Heart left ventricle (tissue), 16 donors: ENCODE measurements at regions not wholly inside any gene's neighbourhood (a gene's known extent, or its start where the extent isn't known, plus 50 kb on each side); places are given as distances from the start of the nearest gene placed in this dataset.
A peak's percentile ranks its signal among the peaks of the same experiment; 100 is the strongest.

Source experiments
- ATAC-seq, 4 donors: fragments of 200-7000 bp; cut with Tn5 transposase; one replicate each; pipeline ENCODE4 v1.9.1; 2020 to 2022; ENCODE audit warnings: moderate library complexity in 4 of 4, mild to moderate bottlenecking in 3 of 4, moderate number of reproducible peaks in 1 of 4
- DNase-seq, 5 donors: peaks; one replicate each; pipeline ENCODE4 v3.0.0-alpha.2; 2020
- H3K27ac ChIP-seq, 12 donors: fragments of 200-600 bp; sonication (generic) in 4 of 12; one replicate each; pipeline versions ENCODE4 v1.5.0 to v1.8.0; 2016 to 2022; ENCODE audit warnings: mild to moderate bottlenecking in 2 of 12
- H3K27me3 ChIP-seq, 9 donors: fragments of 200-600 bp; sonication (generic) in 2 of 9; one replicate each; pipeline versions ENCODE4 v1.5.1 to v1.8.0; 2016 to 2022; ENCODE audit warnings: mild to moderate bottlenecking in 3 of 9
- H3K36me3 ChIP-seq, 9 donors: fragments of 200-600 bp; sonication (generic) in 2 of 9; one replicate each; pipeline versions ENCODE4 v1.5.0 to v1.8.0; 2018 to 2022; ENCODE audit warnings: mild to moderate bottlenecking in 2 of 9
- H3K4me1 ChIP-seq, 12 donors: fragments of 200-600 bp; sonication (generic) in 4 of 12; one replicate each; pipeline versions ENCODE4 v1.5.0 to v1.8.0; 2016 to 2022; ENCODE audit warnings: mild to moderate bottlenecking in 3 of 12
- H3K4me3 ChIP-seq, 12 donors: fragments of 200-600 bp; sonication (generic) in 4 of 12; one replicate each; pipeline versions ENCODE4 v1.5.0 to v1.8.0; 2017 to 2022; ENCODE audit warnings: mild to moderate bottlenecking in 9 of 12, moderate library complexity in 4 of 12
- H3K9me3 ChIP-seq, 12 donors: fragments of 200-600 bp; sonication (generic) in 4 of 12; one replicate each; pipeline versions ENCODE4 v1.5.0 to v1.8.0; 2016 to 2022; ENCODE audit warnings: mild to moderate bottlenecking in 1 of 12
- POLR2A ChIP-seq, 2 donors: fragments of 450-650 bp; IDR thresholded peaks; one replicate each; pipeline ENCODE4 v1.6.1; 2017; ENCODE audit warnings: antibody characterized with exemption in 2 of 2, mild to moderate bottlenecking in 2 of 2, moderate library complexity in 2 of 2
- WGBS, 4 donors: extraction: QIAGEN DNeasy Blood & Tissue Kit in 2 of 4; methylation state at CpG; one replicate each; pipeline versions ENCODE4 v1.1.5 to v1.1.7; 2013 to 2018; 5-methylcytosine and 5-hydroxymethylcytosine counted together
- intact Hi-C, 10 donors: fragments of 100-400 bp; cut with DNase I; formaldehyde crosslinking; loops; one replicate each; pipeline versions ENCODE4 v1.11.1 to v1.14.2; 2022
- TF ChIP-seq, protein P1 (sequence below), 12 donors: fragments of 200-600 bp; sonication (generic) in 4 of 12; IDR thresholded peaks; one replicate each; pipeline versions ENCODE4 v1.5.0 to v1.8.0; 2018 to 2022; ENCODE audit warnings: antibody characterized with exemption in 12 of 12, mild to moderate bottlenecking in 5 of 12
- donor health status: ischemic (EF 13 %, LVEDD 7.1; RV severe dilation, severe dysfunction).
- donor health status: healthy with polysubstance abuse.
- donor health status: DM: no; HTN: yes; CAD: no.
- donor health status: DM: no; HTN: no; CAD: no.
- donor health status: ischemic (EF 25% LVEDD 6.9; RV normal size, moderate dysfunction).
- donor health status: ischemic (EF 25% LVEDD 5.7; RV mildly dilated, moderate dysfunction).
- donor health status: healthy.
- donor health status: DM: yes; HTN: yes; CAD: no.
- donor health status: ischemic (EF 35%, LVEDD 5.7; RV mildly dilated, moderate dysfunction).
- donor health status: nonischemic (EF 11% LVEDD 7.7; RV severe dilation, severe dysfunction).
- donor health status: DM: yes; HTN: yes; CAD: no.
- donor health status: PGD.
- donor health status: ischemic (EF 29% LVEDD 5.4; RV normal size, mild dysfunction).
- donor health status: nonischemic (EF 23%, LVEDD 6.1; RV moderate dilation, normal function).

DNA sequence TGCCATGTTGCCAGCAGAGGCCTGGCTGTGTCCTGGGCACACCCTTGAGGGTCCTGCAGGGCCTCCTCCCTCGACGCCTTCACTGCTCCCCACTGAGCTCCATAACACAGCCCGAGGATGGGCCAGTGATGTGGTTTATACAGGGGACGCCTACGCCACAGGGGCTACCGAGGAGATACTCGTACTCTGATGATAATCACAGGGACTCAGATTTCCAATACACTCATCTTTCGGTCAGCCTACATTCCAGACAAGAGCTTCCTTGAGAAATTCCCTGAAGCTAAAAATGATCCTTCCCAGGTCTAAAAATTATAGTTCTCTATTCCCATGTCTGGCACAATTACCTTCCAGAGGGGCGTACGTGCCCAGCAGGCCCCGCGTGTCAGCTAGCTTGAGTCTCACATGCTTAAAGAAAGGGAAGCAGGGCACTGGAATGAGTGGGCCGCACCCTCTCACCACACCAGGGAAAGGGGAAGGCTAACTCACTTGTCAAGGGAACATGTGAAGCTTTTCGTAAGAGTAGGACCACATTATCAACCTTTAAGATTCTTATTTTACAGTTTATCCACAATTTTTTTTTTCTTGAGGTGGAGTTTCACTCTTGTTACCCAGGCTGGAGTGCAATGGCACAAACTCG, 159.5 kb upstream of the NDUFV2 start:
- Histone ChIP-seq H3K27me3 (no peaks in the 10 kb centered on the region), H3K4me3 (no peak overlapping the region), H3K4me1 (peaks cover 0 to 3% (median 0%) of the 10 kb centered on the region in 12 donors), H3K36me3 (no peaks in the 10 kb centered on the region), H3K27ac (no peak overlapping the region), H3K9me3 (peaks cover 0 to 8% (median 0%) of the 10 kb centered on the region in 12 donors)
- intact Hi-C loops, result no loop called here
- 88 to 92% (median 90%) methylated on average over 15 of the region's 15 CpGs for WGBS, 4 donors
- DNase-seq, result no peak
- TF ChIP-seq POLR2A (IDR thresholded peaks at IDR 0.05), result no peak
- TF ChIP-seq, protein P1, sequence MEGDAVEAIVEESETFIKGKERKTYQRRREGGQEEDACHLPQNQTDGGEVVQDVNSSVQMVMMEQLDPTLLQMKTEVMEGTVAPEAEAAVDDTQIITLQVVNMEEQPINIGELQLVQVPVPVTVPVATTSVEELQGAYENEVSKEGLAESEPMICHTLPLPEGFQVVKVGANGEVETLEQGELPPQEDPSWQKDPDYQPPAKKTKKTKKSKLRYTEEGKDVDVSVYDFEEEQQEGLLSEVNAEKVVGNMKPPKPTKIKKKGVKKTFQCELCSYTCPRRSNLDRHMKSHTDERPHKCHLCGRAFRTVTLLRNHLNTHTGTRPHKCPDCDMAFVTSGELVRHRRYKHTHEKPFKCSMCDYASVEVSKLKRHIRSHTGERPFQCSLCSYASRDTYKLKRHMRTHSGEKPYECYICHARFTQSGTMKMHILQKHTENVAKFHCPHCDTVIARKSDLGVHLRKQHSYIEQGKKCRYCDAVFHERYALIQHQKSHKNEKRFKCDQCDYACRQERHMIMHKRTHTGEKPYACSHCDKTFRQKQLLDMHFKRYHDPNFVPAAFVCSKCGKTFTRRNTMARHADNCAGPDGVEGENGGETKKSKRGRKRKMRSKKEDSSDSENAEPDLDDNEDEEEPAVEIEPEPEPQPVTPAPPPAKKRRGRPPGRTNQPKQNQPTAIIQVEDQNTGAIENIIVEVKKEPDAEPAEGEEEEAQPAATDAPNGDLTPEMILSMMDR (IDR thresholded peaks at IDR 0.05), result no peak
- no peak for ATAC-seq

DNA sequence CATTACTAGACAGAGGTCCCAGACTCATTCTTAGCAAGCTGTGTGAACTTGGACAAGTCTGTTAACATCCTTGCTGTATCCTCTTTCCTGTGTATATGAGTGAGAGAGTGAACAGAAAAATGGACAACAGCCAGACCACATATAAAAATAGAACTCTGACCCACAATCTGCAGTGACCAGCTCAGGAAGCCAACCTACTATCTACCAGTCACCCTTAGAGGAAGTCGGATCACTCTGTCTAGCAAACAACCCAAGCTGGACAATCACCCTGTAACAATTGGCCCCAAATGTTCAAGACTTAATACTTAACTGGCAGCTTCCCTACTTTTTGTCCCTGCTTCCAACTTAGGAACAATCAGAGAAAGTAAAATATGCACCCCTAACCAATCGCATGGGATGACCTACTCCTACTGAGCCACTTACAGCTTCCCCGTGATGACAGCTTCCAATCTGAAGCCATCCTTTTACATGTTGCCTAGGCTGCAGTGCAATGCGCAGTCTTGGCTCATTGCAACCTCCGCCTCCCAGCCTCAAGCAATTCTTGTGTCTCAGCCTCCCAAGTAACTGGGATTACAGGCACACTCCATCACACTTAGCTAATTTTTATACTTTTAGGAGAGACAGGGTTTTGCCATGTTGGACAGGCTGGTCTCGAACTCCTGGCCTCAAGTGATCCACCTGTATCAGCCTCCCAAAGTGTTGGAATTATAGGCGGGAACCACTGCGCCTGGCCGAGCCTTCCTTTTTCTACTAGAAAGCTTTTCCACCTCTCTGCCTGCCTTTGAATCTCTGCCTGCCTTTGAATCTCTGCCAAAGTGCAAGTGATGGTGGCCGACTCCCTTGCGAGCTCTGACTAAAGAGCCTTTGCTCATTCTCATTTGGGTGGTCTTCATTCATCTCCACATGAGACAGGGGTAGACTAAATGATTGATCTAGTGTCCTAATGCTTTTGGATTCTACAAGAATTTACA, 158.3 kb upstream of the NDUFV2 start:
- intact Hi-C loops, result no loop called here
- Histone ChIP-seq H3K36me3 (no peaks in the 10 kb centered on the region), H3K27ac (peak overlapping the region in 1 of 12 donors; percentile 17), H3K4me3 (no peak overlapping the region), H3K27me3 (no peaks in the 10 kb centered on the region), H3K9me3 (peaks cover 0 to 8% (median 0%) of the 10 kb centered on the region in 12 donors), H3K4me1 (peaks cover 0 to 3% (median 0%) of the 10 kb centered on the region in 12 donors)
- TF ChIP-seq, protein P1 (IDR thresholded peaks at IDR 0.05), result no peak
- no peak for TF ChIP-seq POLR2A (IDR thresholded peaks at IDR 0.05)
- ATAC-seq, result peak; percentile 87 to 95 (median 92)
- peak in 1 of 5 donors; percentile 39 for DNase-seq
- WGBS, 4 donors, result 65 to 80% (median 75%) methylated on average over 11 of the region's 11 CpGs

DNA sequence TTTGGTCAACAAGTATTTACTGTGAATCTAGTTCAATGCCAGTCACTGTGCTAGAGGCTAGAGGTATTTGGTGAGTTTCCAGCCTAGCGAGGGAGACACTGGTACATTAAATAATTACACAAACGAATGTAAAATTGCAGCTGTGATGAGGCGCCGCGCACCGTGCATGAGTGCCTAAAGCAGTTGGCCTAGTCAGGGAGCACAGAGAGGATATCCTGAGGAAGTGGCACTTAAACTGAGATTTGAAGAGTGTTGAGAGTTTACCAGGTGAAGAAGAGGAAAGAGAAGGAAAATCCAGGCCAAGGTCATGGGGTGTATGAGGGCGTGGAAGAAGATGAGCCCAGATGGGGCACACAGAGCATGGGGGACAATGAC, 157.6 kb upstream of the NDUFV2 start:
- H3K9me3 ChIP-seq, result peaks cover 0 to 8% (median 0%) of the 10 kb centered on the region in 12 donors
- H3K4me3 ChIP-seq, result no peak overlapping the region
- no peaks in the 10 kb centered on the region for H3K36me3 ChIP-seq
- TF ChIP-seq POLR2A (IDR thresholded peaks at IDR 0.05), result no peak
- TF ChIP-seq, protein P1 (IDR thresholded peaks at IDR 0.05), result no peak
- WGBS, 4 donors, result 69 to 73% (median 71%) methylated on average over 7 of the region's 7 CpGs
- DNase-seq (no peak), ATAC-seq (no peak)
- no peaks in the 10 kb centered on the region for H3K27me3 ChIP-seq
- intact Hi-C loops, result no loop called here
- H3K27ac ChIP-seq, result no peak overlapping the region
- H3K4me1 ChIP-seq, result peaks cover 0 to 3% (median 0%) of the 10 kb centered on the region in 12 donors

DNA sequence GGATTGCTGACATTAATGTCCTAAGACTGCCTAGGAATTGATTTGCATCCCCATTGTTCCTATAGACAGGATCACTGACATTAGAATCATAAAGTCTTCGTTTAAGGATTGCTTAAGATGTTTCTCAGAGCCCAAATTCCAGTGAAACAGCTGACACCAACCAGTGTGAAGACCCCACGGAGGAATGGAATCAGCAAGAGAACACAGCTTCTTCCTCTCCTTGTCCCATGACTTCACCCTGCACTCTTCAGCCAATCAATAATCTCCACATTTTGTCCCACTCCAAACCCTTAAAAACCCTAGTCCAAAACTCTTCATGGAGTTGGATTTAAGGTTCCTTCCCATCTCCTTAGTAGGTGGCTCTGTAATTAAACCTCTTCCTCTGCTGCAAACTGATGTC, 157.0 kb upstream of the NDUFV2 start:
- Histone ChIP-seq H3K4me3 (no peak overlapping the region), H3K27ac (no peak overlapping the region), H3K36me3 (no peaks in the 10 kb centered on the region), H3K4me1 (peaks cover 0 to 3% (median 0%) of the 10 kb centered on the region in 12 donors), H3K27me3 (no peaks in the 10 kb centered on the region), H3K9me3 (peaks cover 0 to 8% (median 0%) of the 10 kb centered on the region in 12 donors)
- ATAC-seq (no peak), DNase-seq (no peak)
- WGBS, 4 donors, result 40 to 43% (median 41%) methylated on average over 2 of the region's 2 CpGs
- intact Hi-C loops, result no loop called here
- TF ChIP-seq POLR2A (IDR thresholded peaks at IDR 0.05), result no peak
- TF ChIP-seq, protein P1 (IDR thresholded peaks at IDR 0.05), result no peak
